GM12892 (cell line): ENCODE measurements at regions not wholly inside any gene's neighbourhood (a gene's known extent, or its start where the extent isn't known, plus 50 kb on each side); places are given as distances from the start of the nearest gene placed in this dataset.

Source experiments
- POLR2A ChIP-seq: IDR thresholded peaks from 2 replicates; pipeline ENCODE4 v1.6.1; 2011; ENCODE audit warnings: low read depth, low read length, control low read depth
- POLR2AphosphoS5 ChIP-seq: IDR thresholded peaks from 2 replicates; pipeline ENCODE4 v1.6.1; 2011; ENCODE audit warnings: low read depth, low read length, control low read depth
- TAF1 ChIP-seq: IDR thresholded peaks from 2 replicates; pipeline ENCODE4 v1.6.1; 2011; ENCODE audit warnings: low read depth, mild to moderate bottlenecking, control low read depth, low read length, borderline replicate concordance

DNA sequence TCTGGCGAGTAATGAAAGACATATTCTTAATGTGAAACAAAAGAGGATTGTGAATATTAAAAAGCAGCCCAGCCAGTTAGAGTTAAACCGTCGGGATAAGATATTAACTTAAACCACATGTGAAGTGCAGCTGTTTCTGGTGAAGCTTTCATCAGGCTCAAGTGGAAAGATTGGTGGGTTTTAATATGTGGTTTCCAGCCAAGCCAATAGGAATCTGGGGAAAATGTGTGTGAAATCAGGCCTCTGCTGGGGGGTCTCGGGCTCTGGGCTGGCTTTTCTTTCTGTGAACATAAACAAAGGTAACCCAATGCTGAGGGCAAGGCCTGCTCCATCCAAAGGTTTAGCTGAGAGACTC, 279.6 kb downstream of the SLC4A3 start:
- no peak for TF ChIP-seq POLR2AphosphoS5
- no peak for TF ChIP-seq POLR2A
- TF ChIP-seq TAF1 = no peak
